GM23248 (cell line): ENCODE measurements at regions not wholly inside any gene's neighbourhood (a gene's known extent, or its start where the extent isn't known, plus 50 kb on each side); places are given as distances from the start of the nearest gene placed in this dataset.

Source experiments
- DNase-seq: peaks from one replicate; pipeline ENCODE4 v3.0.0-alpha.2; 2015
- H2AFZ ChIP-seq: fragments of 200-600 bp; sonication (generic); 2 replicates; pipeline ENCODE4 v1.6.1; 2016; ENCODE audit warnings: antibody characterized with exemption
- H3F3A ChIP-seq: fragments of 200-600 bp; sonication (generic); 2 replicates; pipeline ENCODE4 v1.6.1; 2016; ENCODE audit warnings: mild to moderate bottlenecking, antibody characterized with exemption, mixed run types; ENCODE audit not compliant: insufficient read depth
- H3K27ac ChIP-seq: fragments of 200-600 bp; sonication (generic); 2 replicates; pipeline ENCODE4 v1.5.1; 2016; ENCODE audit warnings: mild to moderate bottlenecking
- H3K27me3 ChIP-seq: fragments of 200-600 bp; sonication (generic); replicated peaks from 2 replicates; pipeline ENCODE4 v1.6.1; 2016; ENCODE audit warnings: mild to moderate bottlenecking; ENCODE audit not compliant: insufficient read depth
- H3K36me3 ChIP-seq: fragments of 200-600 bp; sonication (generic); 2 replicates; pipeline ENCODE4 v1.6.1; 2016; ENCODE audit warnings: low read depth, mild to moderate bottlenecking
- H3K4me1 ChIP-seq: fragments of 200-600 bp; sonication (generic); 2 replicates; pipeline ENCODE4 v1.6.1; 2016; ENCODE audit warnings: mild to moderate bottlenecking; ENCODE audit not compliant: insufficient read depth
- H3K4me2 ChIP-seq: fragments of 200-600 bp; sonication (generic); one replicate; pipeline ENCODE4 v1.6.1; 2016; ENCODE audit warnings: mild to moderate bottlenecking; ENCODE audit not compliant: unreplicated experiment
- H3K4me3 ChIP-seq: fragments of 200-600 bp; sonication (generic); 2 replicates; pipeline ENCODE4 v1.5.1; 2016; ENCODE audit warnings: mild to moderate bottlenecking
- H3K79me2 ChIP-seq: fragments of 200-600 bp; sonication (generic); 2 replicates; pipeline ENCODE4 v1.6.1; 2016; ENCODE audit warnings: mild to moderate bottlenecking; ENCODE audit not compliant: insufficient read depth
- H3K9ac ChIP-seq: fragments of 200-600 bp; sonication (generic); 2 replicates; pipeline ENCODE4 v1.6.1; 2016; ENCODE audit warnings: mild to moderate bottlenecking
- H3K9me2 ChIP-seq: fragments of 200-600 bp; sonication (generic); 2 replicates; pipeline ENCODE4 v1.6.1; 2016; ENCODE audit warnings: mixed run types, mild to moderate bottlenecking, moderate library complexity; ENCODE audit not compliant: insufficient read depth
- H3K9me3 ChIP-seq: fragments of 200-600 bp; sonication (generic); one replicate; pipeline ENCODE4 v1.6.1; 2017; ENCODE audit warnings: low read depth
- H4K20me1 ChIP-seq: fragments of 200-600 bp; sonication (generic); 2 replicates; pipeline ENCODE4 v1.6.0; 2016; ENCODE audit not compliant: insufficient read depth
- EZH2 ChIP-seq: fragments of 200-600 bp; sonication (generic); IDR thresholded peaks from 2 replicates; pipeline ENCODE4 v1.6.1; 2018; ENCODE audit warnings: antibody characterized with exemption, mild to moderate bottlenecking; ENCODE audit not compliant: insufficient read depth, poor library complexity, severe bottlenecking
- EZH2phosphoT487 ChIP-seq: fragments of 200-600 bp; sonication (generic); IDR thresholded peaks from 2 replicates; pipeline ENCODE4 v1.6.1; 2018; ENCODE audit warnings: antibody characterized with exemption, moderate library complexity, mild to moderate bottlenecking, low read depth; ENCODE audit not compliant: insufficient read depth
- WGBS, 2 experiments: methylation state at CpG; one replicate each; pipeline ENCODE4 v1.1.6; 2015 to 2017; ENCODE audit warnings: low lambda C conversion rate in 2 of 2, low coverage in 1 of 2; ENCODE audit errors: missing lambda C conversion rate in 2 of 2; 5-methylcytosine and 5-hydroxymethylcytosine counted together
- in situ Hi-C: fragments of 300-500 bp; cut with MboI; formaldehyde crosslinking; loops from 2 replicates; pipeline ENCODE4 v1.15.0; 2020

DNA sequence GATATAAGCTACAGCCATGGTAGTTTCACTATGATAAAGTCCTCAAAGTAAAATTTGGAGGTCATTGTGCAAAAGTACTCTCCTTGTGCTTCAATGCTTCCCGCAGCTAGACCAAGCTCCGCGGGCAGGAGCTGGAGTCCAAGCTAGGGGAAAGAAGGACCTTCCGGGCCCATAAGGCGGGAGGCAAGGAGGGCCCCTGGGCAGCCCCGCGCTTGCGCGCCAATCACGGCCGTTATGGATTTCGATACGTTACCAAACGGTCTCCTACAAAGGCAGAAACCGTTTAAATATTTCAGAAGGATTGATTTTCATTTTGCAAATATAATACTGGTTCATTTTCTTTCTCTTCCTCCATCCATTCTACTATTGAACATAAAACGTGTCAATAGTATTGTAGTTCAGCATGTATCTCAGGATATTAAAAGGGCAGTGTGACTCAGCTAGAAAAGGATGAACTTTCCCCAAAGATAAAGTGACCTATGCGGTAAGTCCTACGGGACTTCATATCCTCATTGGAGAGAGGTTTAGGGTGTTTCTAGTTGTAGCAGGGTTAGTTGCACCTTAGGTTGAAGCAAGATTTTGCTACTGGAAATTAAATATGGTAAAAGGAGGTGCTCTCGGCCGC is 128.0 kb downstream of the KIF20B start:
- no peak for DNase-seq
- Histone ChIP-seq H3K9me3 (no peaks in the 10 kb centered on the region), H3K4me3 (no peak overlapping the region), H3F3A (no peaks in the 10 kb centered on the region), H4K20me1 (no peaks in the 10 kb centered on the region), H2AFZ (no peak overlapping the region), H3K36me3 (no peaks in the 10 kb centered on the region), H3K27me3 (peaks cover 13% of the 10 kb centered on the region), H3K9ac (no peak overlapping the region), H3K4me2 (no peak overlapping the region), H3K27ac (no peak overlapping the region), H3K4me1 (no peaks in the 10 kb centered on the region), H3K9me2 (no peaks in the 10 kb centered on the region), H3K79me2 (no peaks in the 10 kb centered on the region)
- WGBS, 2 experiments, result 75% methylated on average over 20 of the region's 20 CpGs
- in situ Hi-C loops, result no loop called here
- TF ChIP-seq EZH2phosphoT487, result no peak
- TF ChIP-seq EZH2, result no peak

DNA sequence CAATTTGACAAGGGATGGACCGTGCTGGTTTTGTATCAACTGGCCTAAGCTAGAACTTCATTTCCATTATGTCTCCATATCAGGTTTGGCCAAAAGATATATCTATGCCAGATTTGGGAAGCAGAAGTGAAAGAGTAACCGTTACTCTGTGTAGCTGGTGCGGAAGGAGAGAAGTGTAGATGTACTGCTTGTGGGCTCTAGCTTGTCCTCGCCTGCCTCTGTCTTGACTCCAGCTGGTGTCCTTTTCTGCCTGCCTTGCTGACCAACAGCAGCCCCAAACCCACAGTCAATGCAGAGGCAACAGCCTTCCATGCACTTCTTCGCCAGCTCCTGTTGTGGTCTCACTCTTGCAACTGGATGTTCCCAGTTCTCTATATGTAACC is 128.5 kb downstream of the KIF20B start:
- no peaks in the 10 kb centered on the region for H3K4me1 ChIP-seq
- WGBS, 2 experiments, result 52 to 58% methylated on average over 5 of the region's 5 CpGs
- no peak overlapping the region for H3K4me2 ChIP-seq
- H3K9me3 ChIP-seq, result no peaks in the 10 kb centered on the region
- no peaks in the 10 kb centered on the region for H3K36me3 ChIP-seq
- in situ Hi-C loops, result no loop called here
- DNase-seq, result no peak
- H3K9me2 ChIP-seq, result no peaks in the 10 kb centered on the region
- no peak overlapping the region for H3K4me3 ChIP-seq
- no peak overlapping the region for H3K9ac ChIP-seq
- H2AFZ ChIP-seq, result no peak overlapping the region
- H4K20me1 ChIP-seq, result no peaks in the 10 kb centered on the region
- TF ChIP-seq EZH2phosphoT487 (no peak), EZH2 (no peak)
- no peaks in the 10 kb centered on the region for H3K79me2 ChIP-seq
- H3K27me3 ChIP-seq, result peaks cover 13% of the 10 kb centered on the region
- H3K27ac ChIP-seq, result no peak overlapping the region
- no peaks in the 10 kb centered on the region for H3F3A ChIP-seq

DNA sequence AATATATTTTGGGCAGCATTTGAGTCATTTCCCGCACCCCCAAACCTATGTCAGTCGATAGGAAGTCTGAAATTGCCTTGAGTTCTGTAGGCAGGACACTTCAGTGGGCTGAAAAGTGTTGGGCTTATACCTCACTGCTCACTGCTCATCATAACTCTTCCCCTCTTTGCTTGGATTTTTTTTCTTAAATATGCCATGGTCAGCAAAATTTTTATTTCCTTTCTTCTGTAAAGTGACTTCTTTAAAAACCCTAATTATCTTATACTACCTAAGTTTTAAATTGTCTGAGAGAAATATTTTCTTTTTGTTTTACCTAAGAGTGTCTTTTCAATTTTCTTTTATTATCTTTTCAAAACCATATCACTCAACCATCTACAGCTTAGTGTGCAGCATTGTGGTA is 129.2 kb downstream of the KIF20B start:
- peaks cover 13% of the 10 kb centered on the region for H3K27me3 ChIP-seq
- no peaks in the 10 kb centered on the region for H3K9me2 ChIP-seq
- no peaks in the 10 kb centered on the region for H3K79me2 ChIP-seq
- WGBS, 2 experiments, result 25 to 34% methylated on average over 2 of the region's 2 CpGs
- H3K4me2 ChIP-seq, result no peak overlapping the region
- no peak overlapping the region for H3K27ac ChIP-seq
- H3K36me3 ChIP-seq, result no peaks in the 10 kb centered on the region
- H3K4me3 ChIP-seq, result no peak overlapping the region
- TF ChIP-seq EZH2 (no peak), EZH2phosphoT487 (no peak)
- H4K20me1 ChIP-seq, result no peaks in the 10 kb centered on the region
- no peaks in the 10 kb centered on the region for H3K4me1 ChIP-seq
- no peak overlapping the region for H2AFZ ChIP-seq
- no peaks in the 10 kb centered on the region for H3F3A ChIP-seq
- no peak for DNase-seq
- no peaks in the 10 kb centered on the region for H3K9me3 ChIP-seq
- no peak overlapping the region for H3K9ac ChIP-seq
- in situ Hi-C loops, result no loop called here

DNA sequence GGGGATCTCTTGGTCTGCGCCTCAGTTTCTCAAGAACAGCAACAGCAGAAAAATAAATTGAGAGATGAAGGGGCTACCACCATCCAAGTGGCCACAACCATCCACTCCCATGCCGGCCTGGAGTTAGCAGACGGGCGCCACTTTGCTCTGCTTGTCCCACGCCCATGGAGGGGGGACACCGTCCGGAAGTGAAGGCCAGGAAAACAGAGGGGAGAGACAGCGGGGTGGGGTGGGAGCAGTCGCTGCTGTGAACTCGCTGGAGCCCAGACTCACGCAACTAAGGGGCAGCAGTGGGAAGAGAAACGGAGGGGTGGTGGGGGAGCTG is 135.4 kb downstream of the KIF20B start:
- Histone ChIP-seq H3K9me3 (no peaks in the 10 kb centered on the region), H4K20me1 (no peaks in the 10 kb centered on the region), H3K9ac (peak overlapping the region; percentile 52), H3K9me2 (no peaks in the 10 kb centered on the region), H2AFZ (peak overlapping the region; percentile 90), H3F3A (no peaks in the 10 kb centered on the region), H3K4me3 (peak overlapping the region; percentile 70), H3K4me1 (peaks cover 4% of the 10 kb centered on the region; the same call in 1 of the 2 replicates), H3K36me3 (no peaks in the 10 kb centered on the region), H3K27me3 (peaks cover 14% of the 10 kb centered on the region), H3K79me2 (no peaks in the 10 kb centered on the region), H3K27ac (no peak overlapping the region), H3K4me2 (peak overlapping the region; percentile 84)
- 28 to 44% methylated on average over 6 to 12 of the region's 12 CpGs for WGBS, 2 experiments
- in situ Hi-C loops, result no loop called here
- TF ChIP-seq EZH2phosphoT487 (no peak), EZH2 (no peak)
- DNase-seq, result no peak
